Mesendoderm (in vitro differentiated cells): ENCODE measurements at regions not wholly inside any gene's neighbourhood (a gene's known extent, or its start where the extent isn't known, plus 50 kb on each side); places are given as distances from the start of the nearest gene placed in this dataset.

Source experiments
- DNase-seq: peaks from one replicate; pipeline ENCODE4 v3.0.0; 2013
- H2AK5ac ChIP-seq: 2 replicates; pipeline ENCODE4 v1.6.1; 2013; ENCODE audit warnings: low read length, inconsistent platforms
- H2BK120ac ChIP-seq: 2 replicates; pipeline ENCODE4 v1.6.1; 2013; ENCODE audit warnings: low read depth, mild to moderate bottlenecking, low read length, moderate library complexity, mixed read lengths
- H2BK15ac ChIP-seq: replicated peaks from 2 replicates; pipeline ENCODE4 v1.6.1; 2013; ENCODE audit warnings: low read depth, mild to moderate bottlenecking, moderate library complexity
- H2BK5ac ChIP-seq: 2 replicates; pipeline ENCODE4 v1.6.1; 2013; ENCODE audit warnings: low read length, inconsistent platforms
- H3K18ac ChIP-seq: 2 replicates; pipeline ENCODE4 v1.6.1; 2013; ENCODE audit warnings: mild to moderate bottlenecking, low read length, mixed read lengths
- H3K23ac ChIP-seq: one replicate; pipeline ENCODE4 v1.6.1; 2013; ENCODE audit warnings: low read length
- H3K27ac ChIP-seq: 2 replicates; pipeline ENCODE4 v1.5.1; 2013; ENCODE audit warnings: low read depth, mild to moderate bottlenecking, inconsistent platforms, low read length, moderate library complexity
- H3K27me3 ChIP-seq: 2 replicates; pipeline ENCODE4 v1.6.1; 2013; ENCODE audit warnings: low read length, control low read depth, mild to moderate bottlenecking, inconsistent platforms; ENCODE audit not compliant: insufficient read depth, poor library complexity
- H3K36me3 ChIP-seq: 2 replicates; pipeline ENCODE4 v1.6.1; 2013; ENCODE audit warnings: low read length, inconsistent platforms; ENCODE audit not compliant: control insufficient read depth, insufficient read depth
- H3K4ac ChIP-seq: one replicate; pipeline ENCODE4 v1.6.1; 2013; ENCODE audit warnings: low read depth, mild to moderate bottlenecking, low read length, moderate library complexity
- H3K4me1 ChIP-seq: 2 replicates; pipeline ENCODE4 v1.6.1; 2013; ENCODE audit warnings: low read depth, low read length, inconsistent platforms; ENCODE audit not compliant: control insufficient read depth
- H3K4me2 ChIP-seq: 2 replicates; pipeline ENCODE4 v1.6.1; 2013; ENCODE audit warnings: low read length
- H3K4me3 ChIP-seq: 2 replicates; pipeline ENCODE4 v1.5.1; 2013; ENCODE audit warnings: mild to moderate bottlenecking, low read length
- H3K56ac ChIP-seq: one replicate; pipeline ENCODE4 v1.6.1; 2013; ENCODE audit warnings: low read length
- H3K79me1 ChIP-seq: 2 replicates; pipeline ENCODE4 v1.6.1; 2013; ENCODE audit warnings: low read length, inconsistent platforms
- H3K79me2 ChIP-seq: 2 replicates; pipeline ENCODE4 v1.6.1; 2013; ENCODE audit warnings: mild to moderate bottlenecking, low read length; ENCODE audit not compliant: control insufficient read depth, insufficient read depth
- H3K9ac ChIP-seq: 2 replicates; pipeline ENCODE4 v1.6.1; 2013; ENCODE audit warnings: low read length, inconsistent platforms
- H4K5ac ChIP-seq: one replicate; pipeline ENCODE4 v1.6.1; 2013; ENCODE audit warnings: low read length
- H4K8ac ChIP-seq: one replicate; pipeline ENCODE4 v1.6.1; 2013; ENCODE audit warnings: low read depth, mild to moderate bottlenecking, control low read depth, low read length, moderate library complexity
- WGBS: extraction: QIAGEN DNeasy Blood & Tissue Kit; methylation state at CpG from one replicate; pipeline ENCODE4 v1.1.7; 2013; ENCODE audit warnings: low lambda C conversion rate, missing lambda C conversion rate; ENCODE audit not compliant: insufficient coverage; ENCODE audit errors: extremely low coverage; 5-methylcytosine and 5-hydroxymethylcytosine counted together

GRCh38 chr4:114277690-114278089 lies 298.2 kb upstream of the ARSJ start:
- Histone ChIP-seq H2BK15ac (no peak overlapping the region), H3K79me1 (no peaks in the 10 kb centered on the region), H3K27ac (no peak overlapping the region), H3K4me3 (no peak overlapping the region), H4K8ac (no peak overlapping the region), H3K36me3 (no peaks in the 10 kb centered on the region), H3K27me3 (no peaks in the 10 kb centered on the region), H3K23ac (no peak overlapping the region), H3K18ac (no peak overlapping the region), H3K4me1 (no peaks in the 10 kb centered on the region), H3K4ac (no peak overlapping the region), H4K5ac (no peak overlapping the region), H2BK120ac (no peak overlapping the region), H2AK5ac (no peak overlapping the region), H3K9ac (no peak overlapping the region), H3K4me2 (no peak overlapping the region), H2BK5ac (no peak overlapping the region), H3K56ac (no peak overlapping the region), H3K79me2 (no peaks in the 10 kb centered on the region)
- no peak for DNase-seq
- no CpG with 5 or more reads among the region's 2 CpGs for WGBS

- Histone ChIP-seq H2BK15ac (no peak overlapping the region), H3K4me3 (no peak overlapping the region), H3K79me2 (no peaks in the 10 kb centered on the region), H3K4ac (no peak overlapping the region), H3K4me1 (no peaks in the 10 kb centered on the region), H2AK5ac (no peak overlapping the region), H2BK5ac (no peak overlapping the region), H3K79me1 (no peaks in the 10 kb centered on the region), H3K27ac (no peak overlapping the region), H3K9ac (no peak overlapping the region), H3K27me3 (no peaks in the 10 kb centered on the region), H3K36me3 (no peaks in the 10 kb centered on the region), H4K8ac (no peak overlapping the region), H3K56ac (no peak overlapping the region), H3K23ac (no peak overlapping the region), H2BK120ac (no peak overlapping the region), H3K18ac (no peak overlapping the region), H3K4me2 (no peak overlapping the region), H4K5ac (no peak overlapping the region)
- no peak for DNase-seq
- no CpG with 5 or more reads among the region's 2 CpGs for WGBS
Observed at GRCh38 chr4:114279066-114279465, 299.6 kb upstream of the ARSJ start.

DNA sequence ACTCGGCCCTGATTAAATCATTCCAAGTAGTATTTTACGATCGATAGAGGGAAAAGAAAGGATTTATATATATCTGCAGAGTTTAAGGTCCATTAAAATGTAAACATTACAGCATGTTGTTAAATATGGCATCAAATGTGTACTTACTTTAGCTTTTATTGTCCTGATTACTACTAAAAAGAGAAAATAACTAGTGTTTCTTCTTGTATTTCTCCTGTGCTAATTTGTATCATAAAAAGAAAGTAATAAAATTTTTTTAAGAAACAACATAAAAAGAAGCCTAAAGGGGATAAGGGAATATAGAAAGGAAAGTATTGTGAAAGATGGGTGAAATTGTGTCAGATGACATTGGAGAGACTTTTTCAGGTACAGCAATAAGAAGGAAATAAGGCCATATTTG lies 300.3 kb upstream of the ARSJ start:
- Histone ChIP-seq H3K18ac (no peak overlapping the region), H3K4me1 (no peaks in the 10 kb centered on the region), H3K23ac (no peak overlapping the region), H2BK5ac (no peak overlapping the region), H3K4me3 (no peak overlapping the region), H3K79me2 (no peaks in the 10 kb centered on the region), H3K79me1 (no peaks in the 10 kb centered on the region), H3K27ac (no peak overlapping the region), H2BK15ac (no peak overlapping the region), H3K4ac (no peak overlapping the region), H3K56ac (no peak overlapping the region), H3K27me3 (no peaks in the 10 kb centered on the region), H3K4me2 (no peak overlapping the region), H2AK5ac (no peak overlapping the region), H3K36me3 (no peaks in the 10 kb centered on the region), H4K8ac (no peak overlapping the region), H3K9ac (no peak overlapping the region), H2BK120ac (no peak overlapping the region), H4K5ac (no peak overlapping the region)
- no CpG with 5 or more reads among the region's 3 CpGs for WGBS
- DNase-seq, result no peak

DNA sequence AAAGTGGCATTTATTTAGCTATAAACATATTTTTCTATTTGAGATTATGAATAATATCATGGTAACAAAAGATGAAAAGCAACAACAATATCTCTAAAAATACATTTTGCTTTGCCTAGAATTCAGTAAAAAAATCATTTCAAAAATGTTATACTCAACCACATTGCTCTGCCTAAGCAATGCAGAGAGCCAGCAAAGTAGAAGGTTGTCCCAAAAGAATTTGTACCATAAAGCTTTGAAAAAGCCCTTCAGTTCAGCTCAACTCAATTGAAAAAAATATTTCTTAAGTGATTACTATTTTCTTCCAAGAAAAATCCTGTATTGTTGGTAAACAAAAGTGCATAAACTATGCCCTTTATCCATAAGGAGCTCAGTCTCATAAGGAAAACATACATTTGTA lies 301.2 kb upstream of the ARSJ start:
- Histone ChIP-seq H2BK120ac (no peak overlapping the region), H3K23ac (no peak overlapping the region), H3K56ac (no peak overlapping the region), H3K4me2 (no peak overlapping the region), H3K18ac (no peak overlapping the region), H4K8ac (no peak overlapping the region), H3K27ac (no peak overlapping the region), H2BK15ac (no peak overlapping the region), H3K4me1 (no peaks in the 10 kb centered on the region), H4K5ac (no peak overlapping the region), H3K4ac (no peak overlapping the region), H3K79me2 (no peaks in the 10 kb centered on the region), H3K9ac (no peak overlapping the region), H3K36me3 (no peaks in the 10 kb centered on the region), H3K27me3 (no peaks in the 10 kb centered on the region), H2BK5ac (no peak overlapping the region), H3K79me1 (no peaks in the 10 kb centered on the region), H3K4me3 (no peak overlapping the region), H2AK5ac (no peak overlapping the region)
- DNase-seq, result no peak

- Histone ChIP-seq H3K79me1 (no peaks in the 10 kb centered on the region), H3K79me2 (no peaks in the 10 kb centered on the region), H2BK15ac (no peak overlapping the region), H2BK5ac (no peak overlapping the region), H3K4ac (no peak overlapping the region), H3K4me2 (no peak overlapping the region), H3K18ac (no peak overlapping the region), H3K36me3 (no peaks in the 10 kb centered on the region), H3K56ac (no peak overlapping the region), H3K9ac (no peak overlapping the region), H3K27ac (no peak overlapping the region), H4K5ac (no peak overlapping the region), H3K27me3 (no peaks in the 10 kb centered on the region), H3K4me3 (no peak overlapping the region), H3K23ac (no peak overlapping the region), H3K4me1 (no peaks in the 10 kb centered on the region), H2BK120ac (no peak overlapping the region), H2AK5ac (no peak overlapping the region), H4K8ac (no peak overlapping the region)
- DNase-seq, result no peak
- WGBS, result 100% methylated on average over 1 of the region's 6 CpGs
Observed at GRCh38 chr4:114281164-114281960, 301.9 kb upstream of the ARSJ start.

DNA sequence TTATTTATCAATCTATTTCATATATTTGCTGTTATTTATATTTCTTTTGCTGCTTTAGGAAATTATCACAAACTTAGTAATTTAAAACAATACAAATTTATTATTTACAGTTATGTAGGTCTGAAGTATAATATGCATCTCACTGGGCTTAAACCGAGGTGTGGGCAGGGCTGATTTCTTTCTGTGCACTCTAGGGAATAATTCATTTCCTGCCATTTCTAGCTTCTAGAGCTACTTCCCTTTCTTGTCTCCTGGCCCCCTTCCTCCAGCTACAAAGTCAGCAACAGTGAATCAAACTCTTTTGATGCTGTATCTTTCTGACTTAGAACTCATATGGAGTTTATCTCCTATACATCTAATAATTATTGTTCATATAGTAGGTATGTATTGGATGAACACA lies 303.5 kb upstream of the ARSJ start:
- H3K23ac ChIP-seq, result no peak overlapping the region
- DNase-seq, result no peak
- no CpG with 5 or more reads among the region's 1 CpG for WGBS

More for the DNA sequence above, 303.5 kb upstream of the ARSJ start:
- H4K5ac ChIP-seq, result no peak overlapping the region
- no peak overlapping the region for H2BK15ac ChIP-seq
- H3K36me3 ChIP-seq, result no peaks in the 10 kb centered on the region
- H2BK5ac ChIP-seq, result no peak overlapping the region
- no peaks in the 10 kb centered on the region for H3K27me3 ChIP-seq
- no peak overlapping the region for H3K56ac ChIP-seq
- no peak overlapping the region for H2AK5ac ChIP-seq
- H2BK120ac ChIP-seq, result no peak overlapping the region
- no peak overlapping the region for H3K27ac ChIP-seq
- H3K4me3 ChIP-seq, result no peak overlapping the region
- H3K4ac ChIP-seq, result no peak overlapping the region
- H3K9ac ChIP-seq, result no peak overlapping the region
- H3K4me1 ChIP-seq, result no peaks in the 10 kb centered on the region
- H3K79me1 ChIP-seq, result no peaks in the 10 kb centered on the region
- no peak overlapping the region for H3K4me2 ChIP-seq
- no peaks in the 10 kb centered on the region for H3K79me2 ChIP-seq
- no peak overlapping the region for H3K18ac ChIP-seq
- H4K8ac ChIP-seq, result no peak overlapping the region
